OCI-LY7 (cell line): ENCODE measurements at regions not wholly inside any gene's neighbourhood (a gene's known extent, or its start where the extent isn't known, plus 50 kb on each side); places are given as distances from the start of the nearest gene placed in this dataset.

Experiments
- BruUV-seq: library from RNA; stranded (reverse); fragments of 400-500 nt; replicated peaks from 2 replicates; lab custom pipeline; 2021; lab: Mats Ljungman, UMichigan
- CTCF ChIA-PET: fragments of 300-600 bp; sonication (Branson Sonifier 250); formaldehyde crosslinking; loops from one replicate; lab custom pipeline; 2022; ENCODE audit warnings: antibody characterized with exemption; ENCODE audit not compliant: unreplicated experiment; lab: Charles Lee
- POLR2A ChIA-PET: fragments of 300-600 bp; sonication (Branson Sonifier 250); formaldehyde crosslinking; loops from one replicate; lab custom pipeline; 2022; ENCODE audit warnings: antibody characterized with exemption; lab: Charles Lee
- DNase-seq: peaks from one replicate; pipeline ENCODE4 v3.0.0-alpha.2; 2015; ENCODE audit warnings: low spot score
- H2AFZ ChIP-seq: fragments of 200-600 bp; sonication (generic), shearing (Covaris generic); 2 replicates; pipeline ENCODE4 v1.6.1; 2014; ENCODE audit warnings: mild to moderate bottlenecking, antibody characterized with exemption, low read length, moderate library complexity
- H3K27ac ChIP-seq: fragments of 200-600 bp; sonication (generic); 2 replicates; pipeline ENCODE4 v1.5.1; 2014; ENCODE audit warnings: mixed run types, low read depth, mild to moderate bottlenecking, moderate library complexity, low read length, inconsistent platforms; ENCODE audit not compliant: poor library complexity, severe bottlenecking
- H3K36me3 ChIP-seq: fragments of 200-600 bp; sonication (generic); 2 replicates; pipeline ENCODE4 v1.6.1; 2014; ENCODE audit warnings: mild to moderate bottlenecking, antibody characterized with exemption, low read length, moderate library complexity, mixed read lengths; ENCODE audit not compliant: insufficient read depth
- H3K4me1 ChIP-seq: fragments of 200-600 bp; sonication (generic); 2 replicates; pipeline ENCODE4 v1.5.1; 2014; ENCODE audit warnings: mild to moderate bottlenecking, low read length; ENCODE audit not compliant: insufficient read depth, poor library complexity, severe bottlenecking
- H3K4me2 ChIP-seq: fragments of 200-600 bp; sonication (generic); 2 replicates; pipeline ENCODE4 v1.6.1; 2014; ENCODE audit warnings: mild to moderate bottlenecking, low read length
- H3K4me3 ChIP-seq: fragments of 200-600 bp; sonication (generic); 2 replicates; pipeline ENCODE4 v1.5.1; 2014; ENCODE audit warnings: mild to moderate bottlenecking, low read depth, low read length; ENCODE audit not compliant: poor library complexity, severe bottlenecking
- H3K79me2 ChIP-seq: fragments of 200-600 bp; sonication (generic); 2 replicates; pipeline ENCODE4 v1.6.1; 2016; ENCODE audit warnings: low read depth, mild to moderate bottlenecking, low read length, moderate library complexity, mixed read lengths; ENCODE audit not compliant: insufficient read depth
- H3K9me2 ChIP-seq: fragments of 200-600 bp; sonication (generic); 2 replicates; pipeline ENCODE4 v1.6.1; 2016; ENCODE audit warnings: mild to moderate bottlenecking, low read length, mixed read lengths; ENCODE audit not compliant: insufficient read depth
- H3K9me3 ChIP-seq: fragments of 200-600 bp; sonication (generic); 2 replicates; pipeline ENCODE4 v1.6.1; 2014; ENCODE audit warnings: mild to moderate bottlenecking, mixed run types, low read length, mixed read lengths
- H4K20me1 ChIP-seq: fragments of 200-600 bp; sonication (generic); 2 replicates; pipeline ENCODE4 v1.6.1; 2014; ENCODE audit warnings: mild to moderate bottlenecking, antibody characterized with exemption, low read length, moderate library complexity, mixed read lengths; ENCODE audit not compliant: insufficient read depth
- EZH2phosphoT487 ChIP-seq: fragments of 200-600 bp; sonication (generic); IDR thresholded peaks from 2 replicates; pipeline ENCODE4 v1.6.1; 2018; ENCODE audit warnings: low read depth, borderline replicate concordance, mild to moderate bottlenecking, mixed run types, antibody characterized with exemption, low read length, moderate library complexity, mixed read lengths
- intact Hi-C: fragments of 100-400 bp; cut with micrococcal nuclease; formaldehyde crosslinking; loops from one replicate; pipeline ENCODE4 v1.10.0; 2022; ENCODE audit not compliant: unreplicated experiment
- TF ChIP-seq, protein P1 (sequence below): fragments of 200-600 bp; sonication (generic); conservative IDR thresholded peaks from 2 replicates; pipeline ENCODE4 v1.5.1; 2014; ENCODE audit warnings: mild to moderate bottlenecking, antibody characterized with exemption, low read length, moderate library complexity, mixed read lengths

GRCh38 chr11:92440701-92441442 is 216.3 kb downstream of the FAT3 start:
- TF ChIP-seq, protein P1, sequence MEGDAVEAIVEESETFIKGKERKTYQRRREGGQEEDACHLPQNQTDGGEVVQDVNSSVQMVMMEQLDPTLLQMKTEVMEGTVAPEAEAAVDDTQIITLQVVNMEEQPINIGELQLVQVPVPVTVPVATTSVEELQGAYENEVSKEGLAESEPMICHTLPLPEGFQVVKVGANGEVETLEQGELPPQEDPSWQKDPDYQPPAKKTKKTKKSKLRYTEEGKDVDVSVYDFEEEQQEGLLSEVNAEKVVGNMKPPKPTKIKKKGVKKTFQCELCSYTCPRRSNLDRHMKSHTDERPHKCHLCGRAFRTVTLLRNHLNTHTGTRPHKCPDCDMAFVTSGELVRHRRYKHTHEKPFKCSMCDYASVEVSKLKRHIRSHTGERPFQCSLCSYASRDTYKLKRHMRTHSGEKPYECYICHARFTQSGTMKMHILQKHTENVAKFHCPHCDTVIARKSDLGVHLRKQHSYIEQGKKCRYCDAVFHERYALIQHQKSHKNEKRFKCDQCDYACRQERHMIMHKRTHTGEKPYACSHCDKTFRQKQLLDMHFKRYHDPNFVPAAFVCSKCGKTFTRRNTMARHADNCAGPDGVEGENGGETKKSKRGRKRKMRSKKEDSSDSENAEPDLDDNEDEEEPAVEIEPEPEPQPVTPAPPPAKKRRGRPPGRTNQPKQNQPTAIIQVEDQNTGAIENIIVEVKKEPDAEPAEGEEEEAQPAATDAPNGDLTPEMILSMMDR, result no peak
- no peak for TF ChIP-seq EZH2phosphoT487
- Histone ChIP-seq H3K36me3 (no peaks in the 10 kb centered on the region), H3K4me3 (no peak overlapping the region), H3K4me2 (no peak overlapping the region), H3K27ac (no peak overlapping the region), H3K9me3 (no peaks in the 10 kb centered on the region), H3K79me2 (no peaks in the 10 kb centered on the region), H3K4me1 (no peaks in the 10 kb centered on the region), H4K20me1 (no peaks in the 10 kb centered on the region), H2AFZ (no peak overlapping the region), H3K9me2 (no peaks in the 10 kb centered on the region)
- POLR2A ChIA-PET, result no interaction called here
- no peak for DNase-seq
- intact Hi-C loops, result no loop called here
- BruUV-seq, result no TSS peak
- CTCF ChIA-PET, result no interaction called here

- no peak for DNase-seq
- no peak overlapping the region for H3K27ac ChIP-seq
Measured at GRCh38 chr11:92441443-92441726, 216.8 kb downstream of the FAT3 start.

GRCh38 chr11:92443199-92443598 is 218.6 kb downstream of the FAT3 start:
- intact Hi-C loops, result no loop called here
- no peak overlapping the region for H2AFZ ChIP-seq
- no peaks in the 10 kb centered on the region for H3K9me2 ChIP-seq
- ChIA-PET CTCF (no interaction called here), POLR2A (no interaction called here)
- no peak overlapping the region for H3K4me2 ChIP-seq
- no peaks in the 10 kb centered on the region for H3K79me2 ChIP-seq
- no peak for DNase-seq
- no peak overlapping the region for H3K4me3 ChIP-seq
- BruUV-seq, result no TSS peak
- H3K9me3 ChIP-seq, result no peaks in the 10 kb centered on the region
- H3K4me1 ChIP-seq, result no peaks in the 10 kb centered on the region
- H3K27ac ChIP-seq, result no peak overlapping the region
- TF ChIP-seq EZH2phosphoT487, result no peak
- TF ChIP-seq, protein P1, result no peak
- H4K20me1 ChIP-seq, result no peaks in the 10 kb centered on the region
- no peaks in the 10 kb centered on the region for H3K36me3 ChIP-seq

More at GRCh38 chr11:92441443-92441726, 216.8 kb downstream of the FAT3 start:
- H3K4me1 ChIP-seq, result no peaks in the 10 kb centered on the region
- no peaks in the 10 kb centered on the region for H3K79me2 ChIP-seq
- no peaks in the 10 kb centered on the region for H3K36me3 ChIP-seq
- TF ChIP-seq EZH2phosphoT487, result no peak
- TF ChIP-seq, protein P1, result no peak
- H3K4me2 ChIP-seq, result no peak overlapping the region
- intact Hi-C loops, result no loop called here
- BruUV-seq, result no TSS peak
- no peaks in the 10 kb centered on the region for H4K20me1 ChIP-seq
- ChIA-PET POLR2A (interaction anchor here (0.5 kb wide), 2 partner anchors 70 to 244 kb away, joined by 3 read pairs; no protein-coding TSS in a partner anchor), CTCF (no interaction called here)
- no peaks in the 10 kb centered on the region for H3K9me2 ChIP-seq
- no peak overlapping the region for H3K4me3 ChIP-seq
- H2AFZ ChIP-seq, result no peak overlapping the region
- no peaks in the 10 kb centered on the region for H3K9me3 ChIP-seq
